Immature natural killer cell (primary cell): ENCODE measurements at regions not wholly inside any gene's neighbourhood (a gene's known extent, or its start where the extent isn't known, plus 50 kb on each side); places are given as distances from the start of the nearest gene placed in this dataset.
"Not testable (repeated sequence)": the region's sequence is repeated elsewhere in the genome, so short reads cannot be mapped to it uniquely, and the experiment has no call there.

ENCODE experiments used
- DNase-seq, 3 donors: peaks; one replicate each; pipeline ENCODE4 v3.0.0; 2022; ENCODE audit warnings: mixed read lengths in 1 of 3
- H3K27ac Mint-ChIP-seq, 6 donors: one replicate each; pipeline ENCODE4 v1.8.0; 2020; ENCODE audit warnings: mixed read lengths in 6 of 6, mild to moderate bottlenecking in 5 of 6, inconsistent platforms in 4 of 6, moderate library complexity in 3 of 6
- H3K27me3 Mint-ChIP-seq, 3 donors: one replicate each; pipeline ENCODE4 v1.8.0; 2020 to 2021; ENCODE audit warnings: low read depth in 3 of 3, mild to moderate bottlenecking in 3 of 3, mixed read lengths in 3 of 3, moderate library complexity in 3 of 3, inconsistent platforms in 1 of 3
- H3K36me3 Mint-ChIP-seq, 3 donors: one replicate each; pipeline ENCODE4 v1.8.0; 2020; ENCODE audit warnings: mixed read lengths in 3 of 3, inconsistent platforms in 2 of 3, mild to moderate bottlenecking in 2 of 3
- H3K4me1 Mint-ChIP-seq, 2 donors: one replicate each; pipeline ENCODE4 v1.8.0; 2020; ENCODE audit warnings: inconsistent platforms in 2 of 2, mild to moderate bottlenecking in 2 of 2, mixed read lengths in 2 of 2, moderate library complexity in 1 of 2
- H3K4me3 Mint-ChIP-seq, 5 donors: one replicate each; pipeline ENCODE4 v1.8.0; 2020; ENCODE audit warnings: mild to moderate bottlenecking in 5 of 5, mixed read lengths in 5 of 5, inconsistent platforms in 3 of 5, moderate library complexity in 3 of 5
- H3K9me3 Mint-ChIP-seq, 6 donors: one replicate each; pipeline ENCODE4 v1.8.0; 2020; ENCODE audit warnings: mild to moderate bottlenecking in 6 of 6, mixed read lengths in 6 of 6, inconsistent platforms in 4 of 6, moderate library complexity in 3 of 6

DNA sequence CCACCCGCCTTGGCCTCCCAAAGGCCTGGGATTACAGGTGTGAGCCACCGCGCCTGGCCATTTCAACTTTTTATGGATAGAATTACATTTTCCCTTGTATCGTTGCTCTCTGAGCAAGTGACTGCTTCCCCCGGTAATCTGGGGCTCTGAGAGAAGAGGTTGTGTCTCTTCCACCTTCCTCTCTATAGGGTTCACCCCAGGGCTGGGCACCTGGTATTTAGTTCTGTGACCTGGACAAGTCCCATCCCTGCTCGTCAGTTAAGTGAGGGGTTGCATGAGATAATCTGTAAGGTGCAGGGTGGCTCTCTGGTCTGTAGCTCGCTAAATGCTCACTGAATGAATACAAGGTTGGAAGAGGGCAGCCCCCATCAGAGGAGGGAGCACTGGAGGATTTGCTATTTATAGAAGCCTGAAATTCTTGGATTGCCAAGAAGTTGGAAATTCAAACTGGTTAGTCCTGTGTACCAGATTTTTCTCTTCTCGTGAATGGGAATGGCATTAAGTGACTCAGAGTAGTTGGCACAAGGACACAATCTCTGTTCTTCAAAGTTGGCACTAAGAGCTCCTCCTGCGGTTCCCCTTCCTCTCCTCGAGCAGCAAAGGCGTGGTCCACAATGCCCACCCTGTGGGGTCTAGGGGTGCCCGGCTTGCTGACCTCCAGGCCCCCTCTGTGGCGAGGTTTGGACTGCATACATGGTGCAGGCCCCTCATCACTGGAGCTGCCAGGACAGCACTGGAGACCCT lies 68.1 kb upstream of the DLG1 start:
- H3K4me3 Mint-ChIP-seq: no peak overlapping the region
- no peak overlapping the region for H3K27ac Mint-ChIP-seq
- no peaks in the 10 kb centered on the region for H3K9me3 Mint-ChIP-seq
- peaks cover 1 to 8% (median 4%) of the 10 kb centered on the region in 3 donors for H3K27me3 Mint-ChIP-seq
- peaks cover 0 to under 1% (median 0%) of the 10 kb centered on the region in 3 donors for H3K36me3 Mint-ChIP-seq
- no peak for DNase-seq
- H3K4me1 Mint-ChIP-seq: no peaks in the 10 kb centered on the region

DNA sequence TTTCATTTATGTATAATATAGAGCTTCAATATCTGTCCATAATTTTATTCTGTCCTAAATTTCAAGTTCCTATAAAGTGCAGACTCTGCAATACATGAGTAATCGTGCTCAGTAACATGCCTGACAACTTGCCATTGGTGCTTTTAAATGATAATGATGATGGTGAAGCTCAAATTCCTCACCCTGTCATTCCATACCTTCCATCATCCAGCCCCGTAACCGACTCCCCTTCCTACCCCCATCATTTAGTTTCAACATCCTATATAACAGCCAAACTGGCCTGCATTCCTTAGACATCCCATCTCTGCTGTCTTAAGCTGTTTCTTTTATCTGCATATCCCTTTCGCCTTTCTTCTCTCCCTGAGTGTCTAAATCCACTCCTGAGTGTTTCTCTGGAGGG lies 67.2 kb upstream of the DLG1 start:
- peaks cover 1 to 8% (median 6%) of the 10 kb centered on the region in 3 donors for H3K27me3 Mint-ChIP-seq
- peaks cover 0 to 4% (median 0%) of the 10 kb centered on the region in 3 donors for H3K36me3 Mint-ChIP-seq
- H3K9me3 Mint-ChIP-seq: no peaks in the 10 kb centered on the region
- H3K4me3 Mint-ChIP-seq: no peak overlapping the region
- no peak overlapping the region for H3K27ac Mint-ChIP-seq
- DNase-seq: no peak
- no peaks in the 10 kb centered on the region for H3K4me1 Mint-ChIP-seq

DNA sequence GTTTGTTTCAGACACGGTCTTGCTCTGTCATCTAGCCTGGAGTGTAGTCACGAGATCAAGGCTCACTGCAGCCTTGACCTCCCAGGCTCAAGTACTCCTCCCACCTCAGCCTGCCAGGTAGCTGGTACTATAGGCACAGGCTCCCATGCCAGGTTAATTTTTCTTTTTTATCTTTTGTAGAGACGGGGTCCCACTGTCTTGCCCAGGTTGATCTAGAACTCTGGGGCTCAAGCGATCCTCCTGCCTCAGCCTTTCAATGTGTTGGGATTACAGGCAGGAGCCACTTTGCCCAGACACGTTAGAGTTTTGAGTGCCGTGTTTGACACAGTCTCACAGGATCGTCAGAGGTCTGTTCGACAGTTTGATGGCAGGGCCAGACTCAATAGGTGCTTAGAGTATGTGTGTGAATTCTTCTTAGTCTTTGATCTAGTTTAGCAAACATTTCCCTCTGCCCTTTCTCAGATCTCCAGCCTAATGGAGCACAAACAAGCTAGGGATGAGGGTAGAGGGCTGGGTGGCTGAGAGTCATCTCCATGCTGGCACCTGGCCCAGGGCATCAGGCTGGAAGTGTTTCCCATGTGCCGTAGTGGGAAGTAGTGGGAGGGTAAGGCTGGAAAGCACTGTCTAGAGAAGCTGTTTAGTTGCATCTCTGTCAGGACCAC lies 66.1 kb upstream of the DLG1 start:
- H3K27me3 Mint-ChIP-seq: peaks cover 1 to 9% (median 6%) of the 10 kb centered on the region in 3 donors
- peaks cover 0 to 4% (median 0%) of the 10 kb centered on the region in 3 donors for H3K36me3 Mint-ChIP-seq
- peaks cover 0 to 8% (median 0%) of the 10 kb centered on the region in 6 donors for H3K9me3 Mint-ChIP-seq
- H3K4me3 Mint-ChIP-seq: no peak overlapping the region
- H3K4me1 Mint-ChIP-seq: no peaks in the 10 kb centered on the region
- H3K27ac Mint-ChIP-seq: no peak overlapping the region
- DNase-seq: no peak

DNA sequence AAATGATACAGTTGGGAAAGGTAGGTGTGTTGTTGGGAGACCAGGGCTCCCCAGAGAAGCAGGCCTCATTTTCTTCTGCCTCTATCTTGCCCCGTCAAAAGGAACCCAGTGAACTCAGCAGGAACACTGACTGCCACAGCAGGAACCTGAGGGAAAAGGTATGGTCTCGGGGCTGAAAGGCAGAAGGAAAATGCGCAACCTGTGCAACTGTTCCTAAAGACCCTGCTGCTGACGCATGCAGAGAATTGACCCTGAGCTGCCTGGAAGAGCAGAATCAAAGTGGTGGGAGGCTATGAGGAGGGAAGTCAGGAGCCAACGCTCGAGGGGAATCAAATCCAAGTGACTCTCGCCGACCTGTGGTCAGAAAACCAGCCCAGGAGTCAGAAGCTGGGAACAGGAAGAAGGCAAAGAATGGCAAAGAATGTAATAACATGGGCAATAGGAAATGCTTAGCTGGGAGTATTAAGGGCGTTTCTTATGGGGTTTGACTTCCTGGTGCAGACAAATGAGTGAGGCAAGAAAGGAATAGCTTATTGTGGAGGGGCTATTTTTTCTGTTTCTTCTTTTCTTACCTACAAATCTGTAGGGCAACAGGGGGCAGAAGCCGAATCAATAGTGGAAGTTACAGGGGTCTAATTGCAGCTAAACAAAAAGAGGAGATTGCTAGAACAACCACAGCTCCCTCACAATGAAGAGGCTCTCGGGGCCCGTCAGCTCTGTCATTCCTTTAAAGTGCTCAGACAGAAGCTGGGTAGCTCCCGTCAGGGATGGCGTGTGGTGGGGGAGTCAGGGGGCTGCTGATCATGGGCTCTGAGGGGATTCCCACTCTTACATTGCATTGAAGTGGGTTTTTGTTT lies 65.4 kb upstream of the DLG1 start:
- Mint-ChIP-seq H3K36me3 (peaks cover 0 to 4% (median 0%) of the 10 kb centered on the region in 3 donors), H3K9me3 (peaks cover 0 to 10% (median 0%) of the 10 kb centered on the region in 6 donors), H3K4me1 (no peaks in the 10 kb centered on the region), H3K27ac (no peak overlapping the region), H3K27me3 (peaks cover 2 to 9% (median 6%) of the 10 kb centered on the region in 3 donors), H3K4me3 (no peak overlapping the region)
- DNase-seq: no peak

DNA sequence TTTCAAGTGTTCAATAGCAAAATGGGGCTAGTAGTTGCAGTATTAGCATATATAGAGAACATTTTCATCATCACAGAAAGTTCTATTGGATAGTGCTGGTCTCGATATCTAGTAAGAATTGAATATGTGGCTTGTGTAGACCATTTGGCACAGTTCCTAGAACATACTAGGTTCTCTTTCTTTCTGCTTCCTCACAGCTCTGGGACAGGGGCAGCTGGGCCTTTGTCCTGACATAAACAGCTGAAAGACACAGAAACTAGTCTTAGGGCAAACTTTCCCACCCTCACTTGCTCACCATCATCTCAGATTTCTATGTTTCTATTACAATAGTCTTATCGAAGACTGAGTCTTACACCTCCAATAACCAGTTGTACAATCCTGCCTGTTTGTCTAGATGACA lies 63.7 kb upstream of the DLG1 start:
- peaks cover 0 to 10% (median 0%) of the 10 kb centered on the region in 6 donors for H3K9me3 Mint-ChIP-seq
- no peaks in the 10 kb centered on the region for H3K4me1 Mint-ChIP-seq
- no peak overlapping the region for H3K27ac Mint-ChIP-seq
- no peak overlapping the region for H3K4me3 Mint-ChIP-seq
- no peak for DNase-seq
- peaks cover 6 to 9% (median 8%) of the 10 kb centered on the region in 3 donors for H3K27me3 Mint-ChIP-seq
- H3K36me3 Mint-ChIP-seq: peaks cover 0 to 4% (median 0%) of the 10 kb centered on the region in 3 donors

DNA sequence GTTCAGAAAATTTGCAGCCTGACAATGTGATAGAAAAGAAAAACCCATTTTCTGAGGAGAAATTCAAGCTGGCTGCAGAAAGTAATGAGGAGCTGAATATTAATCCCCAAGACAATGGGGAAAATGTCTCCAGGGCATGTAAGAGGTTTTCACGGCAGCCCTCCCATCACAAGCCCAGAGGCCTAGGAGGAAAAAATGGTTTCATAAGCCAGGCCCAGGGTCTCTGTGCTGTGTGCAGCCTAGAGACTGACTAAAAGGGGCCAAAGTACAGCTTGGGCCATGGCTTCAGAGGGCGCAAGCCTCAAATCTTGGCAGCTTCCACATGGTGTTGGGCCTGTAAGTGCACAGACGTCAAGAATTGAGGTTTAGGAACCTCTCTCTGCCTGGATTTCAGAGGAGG lies 61.7 kb upstream of the DLG1 start:
- DNase-seq, H3K36me3 Mint-ChIP-seq, H3K4me1 Mint-ChIP-seq, H3K4me3 Mint-ChIP-seq, H3K27ac Mint-ChIP-seq, H3K27me3 Mint-ChIP-seq: not testable (repeated sequence)
- H3K9me3 Mint-ChIP-seq: peaks cover 0 to 10% (median 0%) of the 10 kb centered on the region in 6 donors

DNA sequence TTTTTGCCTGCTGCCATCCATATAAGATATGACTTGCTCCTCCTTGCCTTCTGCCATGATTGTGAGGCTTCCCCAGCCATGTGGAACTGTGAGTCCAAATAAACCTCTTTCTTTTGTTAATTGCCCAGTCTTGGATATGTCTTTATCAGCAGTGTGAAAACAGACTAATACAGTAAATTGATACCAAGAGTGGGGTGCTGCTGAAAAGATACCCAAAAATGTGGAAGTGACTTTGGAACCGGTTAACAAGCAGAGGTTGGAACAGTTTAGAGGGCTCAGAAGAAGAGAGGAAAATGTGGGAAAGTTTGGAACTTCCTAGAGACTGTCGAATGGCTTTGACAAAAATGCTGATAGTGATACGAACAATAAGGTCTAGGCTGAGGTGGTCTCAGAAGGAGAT lies 61.1 kb upstream of the DLG1 start:
- not testable (repeated sequence) for H3K36me3 Mint-ChIP-seq, DNase-seq, H3K4me1 Mint-ChIP-seq, H3K4me3 Mint-ChIP-seq, H3K27me3 Mint-ChIP-seq, H3K27ac Mint-ChIP-seq
- H3K9me3 Mint-ChIP-seq: peaks cover 0 to 10% (median 0%) of the 10 kb centered on the region in 6 donors

DNA sequence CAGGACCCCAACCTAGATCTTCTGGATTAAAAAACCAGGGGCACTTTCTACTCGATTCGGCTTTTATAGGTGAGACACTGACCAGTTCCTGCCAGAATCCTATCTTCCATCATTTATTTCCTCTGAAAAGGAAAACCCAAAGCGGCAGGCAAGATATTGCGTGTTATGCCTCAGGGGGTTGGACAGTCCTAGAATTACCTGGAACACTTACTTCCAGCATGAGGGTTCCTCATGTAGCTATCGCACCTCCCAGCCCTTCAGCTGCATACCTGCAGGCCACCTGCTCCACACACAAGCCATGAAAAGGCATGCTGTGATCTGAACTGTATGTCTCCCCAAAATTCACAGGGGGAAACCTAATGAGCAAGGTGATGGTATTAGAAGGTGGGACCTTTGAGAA lies 58.3 kb upstream of the DLG1 start:
- Mint-ChIP-seq H3K4me3 (no peak overlapping the region), H3K36me3 (peaks cover 0 to 4% (median 4%) of the 10 kb centered on the region in 3 donors), H3K4me1 (no peaks in the 10 kb centered on the region), H3K9me3 (peaks cover 0 to 10% (median 0%) of the 10 kb centered on the region in 6 donors), H3K27ac (no peak overlapping the region), H3K27me3 (peaks cover 6 to 9% (median 8%) of the 10 kb centered on the region in 3 donors)
- no peak for DNase-seq

DNA sequence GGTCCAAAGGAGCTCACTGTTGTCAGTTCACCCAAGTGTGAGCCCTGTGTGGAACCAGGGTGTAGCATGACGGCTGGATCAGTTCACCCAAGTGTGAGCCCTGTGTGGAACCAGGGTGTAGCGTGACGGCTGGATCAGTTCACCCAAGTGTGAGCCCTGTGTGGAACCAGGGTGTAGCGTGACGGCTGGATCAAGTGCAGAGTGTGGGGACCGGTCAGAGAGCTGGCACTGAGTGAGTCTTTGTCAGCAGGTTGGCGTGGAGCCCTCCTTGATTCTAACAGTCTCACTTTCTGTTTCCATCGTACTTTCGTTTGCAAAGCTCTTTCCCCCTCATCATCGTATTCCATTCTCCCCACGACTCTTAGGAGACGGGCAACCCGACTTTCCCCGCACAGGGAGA lies 57.9 kb upstream of the DLG1 start:
- Mint-ChIP-seq H3K36me3 (peaks cover 0 to 4% (median 2%) of the 10 kb centered on the region in 3 donors), H3K4me3 (no peak overlapping the region), H3K27me3 (peaks cover 4 to 14% (median 8%) of the 10 kb centered on the region in 3 donors), H3K4me1 (no peaks in the 10 kb centered on the region), H3K9me3 (peaks cover 0 to 10% (median 0%) of the 10 kb centered on the region in 6 donors), H3K27ac (no peak overlapping the region)
- DNase-seq: no peak

DNA sequence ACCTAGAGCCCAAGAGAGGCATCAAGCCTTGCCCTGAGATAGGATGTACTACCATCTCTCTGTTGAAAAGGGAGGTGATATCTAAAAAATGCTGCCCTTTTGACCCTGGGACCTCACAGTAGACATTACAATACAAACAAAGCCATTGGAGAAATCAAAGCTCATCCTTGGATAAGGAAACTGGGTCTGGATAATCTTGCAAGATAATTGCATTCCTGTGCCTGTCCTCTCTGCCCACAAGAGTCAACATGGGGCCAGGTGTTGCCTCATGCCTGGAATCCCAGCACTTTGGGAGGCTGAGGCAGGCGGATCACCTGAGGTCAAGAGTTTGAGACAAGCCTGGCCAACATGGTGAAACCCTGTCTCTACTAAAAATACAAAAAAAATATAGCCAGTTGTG lies 57.3 kb upstream of the DLG1 start:
- Mint-ChIP-seq H3K36me3 (peaks cover 0 to 4% (median 0%) of the 10 kb centered on the region in 3 donors), H3K27ac (no peak overlapping the region)

DNA sequence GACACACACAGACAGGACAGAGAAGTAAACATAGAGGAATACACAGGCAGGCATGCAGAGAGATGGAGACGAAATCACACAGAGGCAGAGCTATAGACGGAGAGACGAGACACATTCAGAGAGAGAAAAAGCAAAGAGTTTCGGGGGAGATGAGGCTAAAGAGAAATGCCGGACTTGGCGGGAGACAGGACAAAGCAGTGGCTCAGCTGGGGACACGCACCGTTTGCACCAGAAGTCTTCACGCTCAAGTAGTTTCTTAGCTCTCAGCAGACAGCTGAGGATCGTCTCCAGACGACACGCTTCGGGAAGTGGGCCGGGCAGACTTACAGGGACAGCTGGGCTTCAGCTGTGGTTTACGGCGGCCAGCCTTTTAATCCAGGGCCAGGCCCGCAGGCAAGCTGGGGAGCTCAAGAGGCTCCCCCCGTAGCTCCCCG lies 56.2 kb upstream of the DLG1 start:
- no peak overlapping the region for H3K27ac Mint-ChIP-seq
- H3K36me3 Mint-ChIP-seq: peaks cover 0 to 4% (median 0%) of the 10 kb centered on the region in 3 donors

More for the DNA sequence above, 57.3 kb upstream of the DLG1 start:
- Mint-ChIP-seq H3K27me3 (peaks cover 7 to 15% (median 8%) of the 10 kb centered on the region in 3 donors), H3K9me3 (peaks cover 0 to 10% (median 0%) of the 10 kb centered on the region in 6 donors), H3K4me1 (no peaks in the 10 kb centered on the region), H3K4me3 (no peak overlapping the region)
- no peak for DNase-seq

DNA sequence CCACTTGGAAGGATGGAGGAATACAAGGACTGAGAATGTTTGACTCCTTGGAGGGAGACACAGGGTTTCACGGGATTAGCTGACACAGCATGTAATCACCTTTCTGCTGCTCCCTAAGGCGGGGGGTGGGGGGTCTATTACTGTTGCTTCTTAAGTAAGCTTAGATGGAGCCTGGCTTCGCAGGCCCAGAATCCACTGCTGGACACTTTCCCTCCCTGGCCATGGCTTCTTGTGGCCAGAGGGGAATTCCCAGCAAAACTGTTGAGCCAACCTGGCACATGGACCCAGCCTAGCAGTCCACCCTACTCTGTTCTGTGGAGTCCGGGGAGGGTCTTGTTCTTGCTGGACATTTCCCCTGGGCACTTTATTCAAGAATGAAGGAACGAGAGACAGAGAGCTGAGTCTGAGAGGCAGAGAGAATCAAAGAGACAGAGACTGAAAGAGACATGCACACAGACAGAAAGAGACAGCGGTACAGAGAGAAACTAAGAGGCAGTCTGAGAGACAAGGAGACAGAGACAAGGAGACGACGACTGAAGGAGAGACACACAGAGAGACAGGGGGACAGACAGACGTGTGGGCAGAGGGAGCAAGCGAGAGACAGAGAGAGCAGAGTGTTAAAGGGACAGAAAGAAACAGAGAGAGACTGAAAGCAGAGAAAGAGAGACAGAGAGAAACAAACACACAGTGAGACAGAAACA lies 55.6 kb upstream of the DLG1 start:
- peaks cover 0 to 4% (median 0%) of the 10 kb centered on the region in 3 donors for H3K36me3 Mint-ChIP-seq
- DNase-seq: no peak
- H3K27ac Mint-ChIP-seq: no peak overlapping the region
- no peaks in the 10 kb centered on the region for H3K9me3 Mint-ChIP-seq
- peaks cover 5 to 15% (median 8%) of the 10 kb centered on the region in 3 donors for H3K27me3 Mint-ChIP-seq
- H3K4me3 Mint-ChIP-seq: no peak overlapping the region
- H3K4me1 Mint-ChIP-seq: no peaks in the 10 kb centered on the region

More for the DNA sequence above, 56.2 kb upstream of the DLG1 start:
- no peak for DNase-seq
- H3K27me3 Mint-ChIP-seq: peaks cover 5 to 15% (median 8%) of the 10 kb centered on the region in 3 donors
- H3K4me3 Mint-ChIP-seq: no peak overlapping the region
- no peaks in the 10 kb centered on the region for H3K4me1 Mint-ChIP-seq
- H3K9me3 Mint-ChIP-seq: peaks cover 0 to 3% (median 0%) of the 10 kb centered on the region in 6 donors
